HS-5 (cell line): ENCODE measurements at regions not wholly inside any gene's neighbourhood (a gene's known extent, or its start where the extent isn't known, plus 50 kb on each side); places are given as distances from the start of the nearest gene placed in this dataset.

Experiments
- DNase-seq: peaks from one replicate; pipeline ENCODE4 v3.0.0-alpha.2; 2012; ENCODE audit warnings: low read depth

DNA sequence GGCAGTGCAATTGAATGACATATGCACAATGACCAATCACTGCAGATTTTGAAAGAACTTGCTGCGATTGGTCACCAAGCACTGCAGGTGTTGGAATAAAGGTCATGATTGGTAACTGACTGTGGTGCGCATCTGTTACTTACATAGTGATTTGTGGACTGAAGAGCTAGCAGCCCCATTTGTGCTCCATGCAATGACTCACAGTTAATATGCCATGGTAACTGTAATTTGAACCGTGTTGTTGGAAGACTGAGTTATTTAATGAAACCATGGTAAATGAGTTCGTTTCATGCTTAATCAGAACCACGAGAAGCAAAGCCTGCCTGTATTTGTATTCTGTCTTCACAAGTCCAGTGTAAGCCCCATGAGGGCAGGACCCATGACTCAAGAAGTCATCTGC lies 220.5 kb downstream of the TJP1 start:
- no peak for DNase-seq

DNA sequence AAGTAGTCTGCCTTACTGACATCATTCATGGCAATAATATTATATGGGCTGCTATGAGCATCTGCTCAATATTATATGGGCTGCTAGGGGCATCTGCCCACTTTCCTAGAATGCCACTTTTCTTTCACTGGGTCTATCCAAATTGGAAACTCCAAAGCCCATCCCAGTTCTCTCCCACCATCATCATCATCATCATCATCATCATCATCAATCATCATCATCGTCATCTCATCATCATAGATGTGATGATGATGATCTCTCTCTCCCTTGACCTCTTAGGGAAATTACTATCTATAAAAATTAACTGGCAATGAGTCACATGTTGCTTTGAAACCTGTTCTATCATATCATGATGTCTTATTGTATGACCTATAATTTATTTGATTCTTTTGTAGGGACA lies 222.0 kb downstream of the TJP1 start:
- DNase-seq, result no peak

DNA sequence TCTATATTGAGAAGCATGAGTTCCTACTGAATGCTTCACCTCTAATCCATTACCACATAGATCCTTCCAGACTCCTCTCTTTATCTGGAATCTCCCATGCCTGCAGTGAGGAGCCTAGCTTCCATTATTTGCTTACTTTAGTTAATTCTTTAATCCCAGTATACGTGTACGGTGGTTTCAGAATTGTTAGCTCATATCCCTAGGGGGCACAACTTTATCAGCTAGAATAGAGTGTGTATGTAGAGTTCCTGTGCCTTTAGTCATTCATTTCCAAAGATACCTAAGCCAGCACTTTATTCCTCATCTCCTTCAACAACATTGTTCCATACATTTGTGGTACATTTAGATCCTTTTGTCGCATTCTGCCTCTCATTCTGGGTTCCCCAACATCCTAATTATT lies 226.0 kb downstream of the TJP1 start:
- DNase-seq, result no peak

DNA sequence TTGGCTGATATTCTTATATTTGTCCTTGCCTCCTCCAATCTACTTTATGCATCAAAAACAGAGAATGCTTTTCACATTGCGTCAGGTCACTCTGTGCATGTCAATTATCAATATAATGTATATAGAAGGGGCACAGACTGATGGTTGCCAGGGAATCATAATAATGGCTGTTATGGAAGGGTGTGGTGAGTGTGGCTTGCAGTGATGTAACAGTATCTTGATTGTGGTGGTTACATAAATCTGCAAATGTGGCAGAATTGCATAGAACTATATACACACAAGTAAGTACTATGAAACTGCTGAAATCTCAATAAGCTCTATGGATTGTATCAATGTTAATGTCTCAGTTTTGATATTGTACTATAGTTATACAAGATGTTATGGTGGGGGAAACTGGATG lies 228.6 kb downstream of the TJP1 start:
- DNase-seq, result no peak

DNA sequence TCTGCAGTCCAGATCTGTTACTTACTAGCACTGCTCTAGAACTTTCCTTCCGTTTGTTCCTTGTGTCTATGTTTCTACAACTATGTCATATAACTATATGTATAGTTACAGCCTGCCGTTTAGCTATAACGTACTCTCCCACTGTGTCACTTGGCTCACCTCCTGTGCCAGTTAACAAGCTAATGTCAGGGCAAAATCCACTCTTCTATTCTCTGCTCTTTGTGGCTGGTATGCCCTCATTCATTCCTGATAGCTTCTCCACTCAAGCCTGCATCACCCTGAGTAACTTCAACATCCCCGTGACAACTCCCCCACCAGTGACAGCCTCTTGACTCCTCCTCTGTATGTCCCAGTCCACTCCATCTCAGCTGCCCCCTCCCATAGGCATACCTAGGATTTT lies 229.2 kb downstream of the TJP1 start:
- no peak for DNase-seq

DNA sequence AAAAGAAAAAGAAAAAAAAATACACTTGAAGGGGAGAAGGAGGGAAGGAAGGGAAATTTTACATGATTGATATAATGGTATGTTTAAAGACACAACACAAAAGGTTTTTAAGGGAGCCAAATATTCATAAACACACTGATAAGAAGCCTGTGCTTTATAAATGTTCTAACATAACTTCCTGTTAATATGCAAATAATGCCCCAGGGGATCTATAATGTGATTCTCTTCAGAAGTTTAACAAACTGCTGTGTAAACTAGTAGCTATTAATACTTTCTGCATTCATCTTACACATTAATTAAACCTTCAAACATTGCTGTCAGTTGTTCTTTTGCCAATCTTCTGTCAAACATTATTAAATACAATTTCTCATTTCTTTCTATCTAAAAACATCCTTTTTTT lies 231.6 kb downstream of the TJP1 start:
- no peak for DNase-seq

DNA sequence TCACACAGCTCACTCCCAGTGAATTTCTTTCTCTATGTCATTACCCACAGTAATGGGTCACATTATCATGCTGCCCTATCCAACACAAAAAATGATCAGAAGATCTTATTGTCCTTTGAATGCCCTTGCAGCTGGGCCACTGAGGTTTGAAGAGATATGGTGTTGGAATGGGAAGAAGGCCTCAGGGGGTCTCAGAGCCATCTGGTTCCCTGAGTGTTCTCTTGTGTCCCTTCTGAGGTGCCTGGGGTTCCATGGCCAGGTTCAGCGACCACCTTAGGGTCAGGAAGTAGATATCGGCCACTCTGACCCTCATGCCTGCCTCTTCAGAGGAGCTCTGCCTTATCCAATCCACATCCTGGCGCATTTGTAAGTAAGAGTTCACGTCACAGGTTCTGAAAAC lies 232.3 kb downstream of the TJP1 start:
- DNase-seq, result no peak

DNA sequence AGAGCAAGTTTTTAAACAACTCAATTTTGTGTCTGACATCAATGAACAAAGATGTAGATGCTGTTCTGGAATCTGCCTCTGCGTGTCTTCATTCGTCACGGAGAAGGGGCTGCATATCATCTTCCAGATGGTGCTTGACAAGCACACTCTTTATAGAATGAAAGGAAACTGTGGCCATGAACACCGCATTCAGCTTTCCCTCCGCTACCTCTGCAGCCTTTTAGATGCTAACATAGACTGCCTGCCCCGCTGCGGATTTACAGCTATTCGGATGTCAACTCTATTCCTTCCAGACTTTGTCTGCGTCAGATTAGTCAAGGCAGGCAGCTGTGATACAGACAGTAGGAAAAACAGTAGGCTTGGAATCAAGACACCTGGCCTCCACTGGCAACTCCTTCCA lies 232.9 kb downstream of the TJP1 start:
- DNase-seq, result no peak

DNA sequence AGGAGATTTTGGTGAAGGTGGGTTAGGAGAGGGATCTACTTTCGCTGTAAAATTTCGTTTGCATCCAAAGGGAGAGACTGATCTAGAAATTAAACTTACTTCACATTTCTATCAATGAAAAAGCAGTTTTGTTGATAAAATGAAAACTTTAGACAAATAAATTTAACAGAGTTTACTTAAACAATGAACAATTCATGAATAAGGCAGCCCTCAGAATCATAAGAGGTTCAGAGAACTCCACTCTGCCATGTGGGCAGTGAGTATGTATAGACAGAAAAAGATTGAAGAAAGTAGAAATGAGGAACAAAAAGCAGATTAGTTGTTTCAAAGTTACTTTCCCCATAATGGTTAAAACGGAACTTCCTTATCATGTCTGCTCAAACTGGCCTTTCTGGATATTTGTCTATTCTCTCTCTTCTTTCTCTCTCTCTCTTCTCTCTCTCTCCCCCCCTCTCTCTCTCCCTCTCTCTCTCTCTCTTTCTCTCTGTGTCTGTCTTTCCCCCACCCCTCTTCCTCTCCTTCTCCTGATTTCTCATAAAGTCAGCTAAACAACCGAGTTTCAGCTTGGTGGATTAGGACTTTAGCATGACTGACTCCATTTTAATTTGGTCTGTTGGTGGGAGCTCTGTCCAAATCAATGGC lies 248.9 kb downstream of the TJP1 start:
- no peak for DNase-seq

DNA sequence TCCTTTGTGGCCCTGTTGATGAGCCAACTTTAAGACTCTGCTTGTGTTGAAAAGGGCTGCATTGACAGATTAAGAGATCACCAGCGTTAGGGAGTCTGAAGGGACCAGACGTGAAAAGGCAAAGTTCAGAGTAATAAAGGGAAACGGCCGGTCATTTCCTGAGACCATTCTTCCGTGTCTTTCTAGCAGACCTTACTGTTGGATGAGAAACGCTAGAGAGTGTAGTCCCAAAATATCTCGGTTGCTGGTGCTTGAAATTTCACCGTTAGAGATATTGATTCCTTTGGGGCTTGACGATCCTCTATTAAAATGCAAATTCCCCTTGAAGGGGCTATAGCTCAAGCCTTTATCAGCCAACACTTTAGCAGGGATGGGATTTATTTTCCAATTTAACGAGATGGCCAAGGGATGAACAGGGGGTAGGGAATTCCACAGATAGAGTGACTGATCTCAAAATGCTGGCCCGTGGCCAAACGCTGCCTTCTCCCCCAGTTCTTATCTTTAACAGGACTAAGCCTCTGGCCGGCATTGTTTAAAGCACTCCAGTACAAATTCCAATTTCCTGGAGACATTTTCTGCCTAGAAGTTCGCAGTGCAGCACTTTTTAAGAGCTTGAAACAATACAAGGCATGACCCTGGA lies 250.4 kb downstream of the TJP1 start:
- DNase-seq, result no peak

DNA sequence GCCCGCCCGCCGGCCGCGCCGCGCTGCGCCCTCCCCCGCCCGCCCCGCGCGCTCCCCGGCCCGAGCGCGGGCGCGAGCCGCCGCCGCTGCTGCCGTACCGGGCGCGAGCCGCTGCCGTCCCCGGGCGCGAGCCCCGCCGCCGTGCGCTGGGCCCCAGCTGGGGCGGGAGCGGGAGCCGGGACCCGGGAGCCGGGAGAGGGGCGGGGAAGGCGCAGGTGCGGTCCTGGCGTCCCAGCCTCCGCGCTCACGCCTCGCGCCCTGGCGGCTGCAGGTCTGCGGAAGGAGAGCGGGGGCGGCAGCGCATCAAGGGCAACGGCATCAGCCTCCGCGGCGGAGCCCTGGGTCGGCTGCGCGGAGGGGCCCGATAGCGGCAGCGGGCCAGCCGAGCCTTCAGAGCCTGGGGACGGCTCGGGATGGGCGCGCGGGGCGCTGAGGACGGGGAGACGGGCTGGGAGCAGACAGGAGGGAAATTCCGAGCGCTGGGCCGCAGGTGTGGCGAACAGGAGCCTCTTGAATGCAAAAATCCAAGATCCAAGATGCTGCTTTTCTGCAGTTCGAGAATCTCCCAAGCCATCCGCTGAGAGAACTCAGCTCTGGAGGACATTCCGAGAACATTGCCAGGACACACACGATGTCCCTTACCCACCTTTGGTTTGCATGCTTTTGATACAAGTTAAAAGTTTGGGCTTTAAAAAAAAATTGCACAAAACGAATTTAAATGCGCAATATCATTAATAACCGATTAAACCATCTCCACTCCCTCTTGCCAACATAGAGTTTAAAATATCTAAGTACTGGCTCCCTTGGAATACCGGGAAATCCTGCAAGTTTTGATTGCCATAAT lies 251.1 kb downstream of the TJP1 start:
- peak; percentile 18 for DNase-seq

DNA sequence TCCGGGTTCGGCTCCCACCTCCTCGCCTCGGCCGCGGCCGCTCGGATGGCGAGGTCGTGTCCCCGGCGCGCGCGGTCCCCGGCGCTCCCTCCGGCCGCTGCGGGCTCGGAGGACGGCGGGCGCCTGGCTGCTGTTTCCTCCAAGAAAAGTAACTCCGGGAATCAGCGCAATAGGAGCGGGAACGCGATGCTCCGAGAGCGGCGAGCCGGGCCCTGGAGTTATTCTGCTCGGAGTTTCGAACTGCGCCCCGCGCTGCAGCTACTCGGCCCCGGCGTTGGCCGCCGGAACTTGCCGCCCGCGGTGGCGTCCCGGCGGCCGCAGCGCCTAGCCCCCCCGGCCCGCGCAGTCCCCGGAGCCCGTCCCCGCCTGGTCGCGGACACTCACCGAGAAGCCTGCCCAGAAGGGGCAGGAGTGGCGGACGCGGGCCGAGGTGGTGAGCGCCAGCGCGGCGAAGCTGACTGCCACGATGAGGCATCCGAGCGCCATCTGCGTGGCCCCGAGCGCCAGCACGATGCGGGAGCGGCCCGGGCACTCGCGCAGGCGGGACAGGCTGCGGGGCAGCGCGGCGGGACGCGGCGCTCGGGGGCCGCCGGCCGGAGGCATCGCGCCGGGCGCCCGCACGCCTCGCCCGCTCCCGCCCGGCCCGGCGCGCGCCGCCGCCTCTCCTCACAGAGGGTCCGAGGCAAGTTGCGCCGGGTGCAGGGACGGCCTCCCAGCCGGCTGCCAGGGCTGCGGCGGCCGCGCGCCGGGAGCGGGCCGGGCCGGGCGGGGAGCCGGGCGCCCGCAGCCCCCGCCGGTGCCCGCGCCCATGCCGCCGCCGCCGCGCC lies 251.9 kb downstream of the TJP1 start:
- no peak for DNase-seq

DNA sequence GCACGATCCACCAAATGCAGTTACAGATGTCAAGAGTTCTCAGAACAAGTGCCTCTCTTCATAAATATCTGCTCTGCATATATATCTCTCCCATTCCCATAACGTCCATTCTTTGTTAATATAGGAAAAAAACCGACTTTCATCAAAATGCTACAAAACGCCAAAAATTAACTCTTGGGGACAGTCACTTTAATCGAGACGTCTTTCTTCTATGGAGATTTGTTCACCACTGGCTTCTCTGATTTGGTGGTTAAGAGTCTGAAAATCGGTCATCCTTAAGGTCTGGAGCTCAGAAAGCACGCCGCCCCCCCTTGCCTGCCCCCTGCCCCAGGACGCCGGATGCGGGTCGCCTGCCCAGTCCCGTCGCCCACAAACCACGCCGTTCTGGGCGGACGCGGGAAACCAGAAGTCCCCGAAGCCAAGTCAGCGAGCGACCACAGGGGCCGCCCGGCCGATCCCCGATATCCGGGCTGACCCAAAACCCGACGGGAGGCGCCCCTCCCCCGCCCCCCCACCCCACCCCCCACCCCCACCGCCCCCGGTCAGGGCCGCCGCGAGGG lies 252.7 kb downstream of the TJP1 start:
- no peak for DNase-seq

DNA sequence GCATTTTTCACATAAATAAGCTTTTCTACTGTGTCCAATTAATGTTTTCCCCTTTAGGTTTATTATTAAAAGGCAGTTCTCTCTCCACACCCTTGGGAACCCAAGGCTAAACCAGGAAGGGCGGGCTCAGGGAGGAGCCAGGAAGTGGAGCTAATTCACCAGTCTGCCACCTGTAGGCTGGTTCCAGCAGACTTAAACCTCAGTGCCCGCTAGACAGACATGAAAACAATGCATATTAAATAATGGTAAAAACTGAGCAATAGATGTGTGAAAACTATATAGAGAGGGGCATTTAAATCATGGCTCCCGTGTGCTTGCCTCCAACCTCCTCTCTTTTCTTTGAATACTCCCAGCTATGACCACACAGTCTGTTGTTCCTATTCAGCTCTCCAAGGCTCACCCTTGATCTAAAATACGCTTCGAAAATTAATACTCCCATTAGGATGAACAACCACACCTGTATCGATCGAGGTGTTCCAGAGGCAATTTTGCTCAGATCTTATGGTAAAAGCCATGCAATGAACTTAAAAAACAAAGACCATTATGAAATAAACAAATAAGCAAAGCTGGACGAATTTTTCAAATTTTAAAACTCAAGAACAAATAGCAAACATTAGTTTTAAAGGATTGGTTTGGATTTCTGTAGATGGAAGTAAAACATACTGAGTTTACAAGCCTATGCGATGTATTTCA lies 253.3 kb downstream of the TJP1 start:
- no peak for DNase-seq

DNA sequence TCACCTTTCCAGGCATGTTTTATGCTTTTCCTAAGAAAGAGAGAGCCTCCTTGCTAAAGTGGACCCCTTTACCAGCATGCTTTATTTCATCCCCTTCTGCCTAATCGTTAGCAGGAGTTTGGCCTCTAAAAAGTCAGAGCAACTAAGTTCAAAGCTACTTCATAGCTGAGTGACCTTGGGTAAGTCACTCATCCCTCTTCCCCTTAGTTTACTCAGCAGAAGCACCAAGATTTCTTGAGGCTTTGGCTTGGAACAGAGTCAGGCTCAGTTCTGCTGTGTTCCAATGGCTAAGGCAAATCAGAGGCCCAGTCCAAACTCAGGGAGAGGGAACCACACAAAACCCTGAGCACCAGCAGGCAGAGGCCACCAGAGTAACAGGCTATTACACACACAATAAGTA lies 254.9 kb downstream of the TJP1 start:
- DNase-seq, result no peak

DNA sequence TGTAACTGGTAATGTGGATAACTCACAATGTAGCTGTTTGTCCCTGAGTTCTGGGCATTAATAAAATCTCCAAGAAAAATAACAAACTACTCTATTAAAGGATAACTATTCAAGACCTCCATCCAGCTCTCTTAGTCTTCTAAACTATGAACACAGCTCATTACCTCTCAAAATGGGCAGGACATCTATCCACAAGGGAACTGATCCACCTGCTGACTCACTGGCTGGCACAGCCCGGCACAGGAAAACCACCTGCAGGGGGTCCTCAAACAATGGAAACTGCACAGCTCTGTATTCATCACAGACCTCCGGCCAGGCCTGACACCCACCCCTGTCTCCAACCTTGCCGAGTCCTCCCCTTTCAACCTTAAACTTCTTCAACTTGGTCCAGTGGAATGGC lies 255.4 kb downstream of the TJP1 start:
- no peak for DNase-seq

DNA sequence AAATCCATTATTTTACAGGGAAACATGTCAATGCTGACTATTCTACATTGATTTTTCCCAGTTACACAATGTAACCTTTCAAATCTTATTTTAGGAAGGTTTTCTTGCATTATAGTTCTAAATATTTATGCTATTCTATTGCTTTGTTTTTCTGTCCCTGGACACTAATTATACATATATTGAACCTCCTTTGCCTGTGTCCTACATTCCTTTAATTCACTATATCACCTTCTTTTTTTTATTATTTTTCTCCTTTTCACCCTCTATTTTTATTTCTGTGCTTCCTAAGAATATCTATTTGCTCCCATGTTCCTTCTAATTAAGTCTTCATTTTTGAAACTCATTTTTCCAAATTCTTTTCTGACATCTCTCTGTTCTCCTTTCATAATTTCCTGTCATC lies 259.2 kb downstream of the TJP1 start:
- no peak for DNase-seq

DNA sequence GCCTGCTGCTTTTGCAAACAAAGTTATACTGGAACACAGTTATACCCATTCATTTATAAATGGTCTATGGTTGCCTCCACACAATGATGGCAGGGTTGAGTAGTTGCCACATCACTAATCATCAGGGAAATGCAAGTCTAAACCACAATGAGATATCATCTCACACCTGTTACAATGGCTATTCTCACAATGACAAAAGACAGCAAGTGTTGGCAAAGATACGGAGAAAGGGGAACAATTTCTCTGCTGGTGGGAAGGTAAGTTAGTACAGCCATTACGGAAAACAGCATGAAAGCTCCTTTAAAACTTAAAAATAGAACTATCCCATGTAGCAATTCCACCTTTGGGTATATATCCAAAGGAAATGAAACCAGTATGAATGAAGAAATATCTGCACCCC lies 261.4 kb downstream of the TJP1 start:
- no peak for DNase-seq

DNA sequence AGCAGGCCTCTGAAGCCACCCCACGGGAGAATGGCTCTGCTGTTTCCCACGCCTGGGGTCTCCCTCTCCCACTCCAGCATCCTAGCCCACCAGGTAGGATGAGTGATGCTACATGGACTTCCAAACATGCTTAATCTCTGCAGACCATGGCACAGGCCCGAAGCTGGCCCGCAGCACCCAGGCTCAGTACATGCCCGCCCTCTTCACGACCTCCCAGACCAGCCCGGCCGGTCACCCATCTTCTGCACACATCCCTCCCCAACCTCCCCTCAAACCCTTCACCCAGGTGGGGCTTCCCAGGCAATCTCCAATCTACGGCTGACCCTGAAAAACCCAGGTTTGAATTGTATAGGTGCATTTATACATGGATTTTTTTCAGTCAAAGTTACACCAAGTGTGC lies 264.0 kb downstream of the TJP1 start:
- DNase-seq, result no peak

DNA sequence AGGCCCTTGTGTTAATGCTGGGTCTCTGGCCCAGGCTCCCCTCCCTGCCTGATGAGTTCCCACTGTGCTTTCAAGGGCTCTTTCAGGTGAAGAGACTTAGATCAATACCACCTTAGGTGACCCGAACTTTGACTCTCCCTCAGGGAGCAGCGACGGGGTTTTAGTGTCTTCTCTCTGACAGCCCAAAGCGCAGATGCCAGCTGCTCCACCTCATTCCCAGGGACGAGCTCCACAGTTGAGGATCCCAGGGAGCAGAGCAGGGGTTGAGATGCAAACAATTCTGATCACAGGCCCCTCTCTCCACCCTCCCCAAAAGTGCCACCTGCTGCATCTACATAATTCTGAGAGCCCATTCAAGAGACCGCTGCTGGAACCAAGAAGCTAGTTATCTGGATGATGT lies 265.1 kb downstream of the TJP1 start:
- no peak for DNase-seq

DNA sequence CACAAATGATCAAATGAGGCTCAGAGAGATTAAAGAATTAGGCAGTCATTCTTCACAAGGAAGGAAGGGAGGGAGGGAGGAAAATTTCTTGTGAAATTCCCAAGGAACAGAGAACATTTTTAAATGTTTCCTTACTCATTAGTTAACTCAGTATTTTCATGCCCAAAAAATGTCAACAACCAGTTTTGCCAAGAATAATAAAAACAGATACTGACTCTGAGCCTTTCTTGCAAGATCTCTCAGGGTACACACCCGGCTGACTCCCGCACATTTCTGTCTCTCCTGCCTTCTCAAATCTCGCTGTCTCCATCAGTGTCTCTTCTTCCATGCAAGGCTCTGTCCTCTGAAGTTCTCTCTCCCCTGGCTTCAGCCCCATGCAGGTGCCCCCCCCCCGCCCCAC lies 265.9 kb downstream of the TJP1 start:
- DNase-seq, result peak; percentile 19

DNA sequence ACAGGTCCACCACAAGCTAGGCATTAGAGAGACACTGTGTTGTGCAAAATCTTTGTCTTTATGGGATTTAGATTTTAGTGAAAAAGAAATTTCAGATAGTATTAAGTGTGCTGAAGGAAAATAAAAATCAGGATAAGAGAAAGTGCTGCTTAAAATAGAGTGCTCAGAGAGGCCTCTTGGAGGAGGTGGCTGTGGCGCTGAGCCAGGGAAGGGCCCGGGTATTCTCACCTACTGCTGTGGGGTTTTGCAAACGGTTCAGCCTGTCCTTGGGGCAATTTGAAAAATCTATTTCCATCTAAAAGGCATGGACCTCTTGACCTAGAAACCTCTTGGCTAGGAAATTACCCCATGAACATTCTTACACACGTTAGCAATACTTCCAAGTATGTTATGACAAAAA lies 267.7 kb downstream of the TJP1 start:
- no peak for DNase-seq
